HG02840 (cell line): ENCODE measurements at regions not wholly inside any gene's neighbourhood (a gene's known extent, or its start where the extent isn't known, plus 50 kb on each side); places are given as distances from the start of the nearest gene placed in this dataset.

Experiments
- ATAC-seq: cut with Tn5 transposase; IDR thresholded peaks from one replicate; pipeline ENCODE4 v1.9.1; 2021; ENCODE audit warnings: mild to moderate bottlenecking, moderate library complexity, moderate number of reproducible peaks; ENCODE audit not compliant: unreplicated experiment, low FRiP score

DNA sequence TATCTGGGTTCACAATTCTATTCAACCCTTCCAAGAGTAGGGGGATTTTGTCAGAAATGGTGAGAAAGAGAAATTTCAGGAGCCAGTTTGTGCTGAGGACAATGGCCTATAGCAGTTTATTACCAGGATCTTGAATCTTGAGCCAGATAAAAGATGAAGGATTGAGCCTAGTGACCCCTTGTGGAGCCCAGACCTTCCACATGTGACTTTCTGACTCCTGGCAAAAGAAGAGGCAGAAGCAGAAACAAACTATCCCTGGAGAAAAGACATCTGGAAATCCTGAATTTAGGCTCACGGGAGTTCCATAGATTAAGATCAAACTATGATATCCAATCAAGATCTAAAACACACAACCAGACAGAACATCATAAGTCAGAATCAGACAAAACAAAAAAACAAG, 60.9 kb upstream of the CHRM2 start:
- ATAC-seq = no peak

DNA sequence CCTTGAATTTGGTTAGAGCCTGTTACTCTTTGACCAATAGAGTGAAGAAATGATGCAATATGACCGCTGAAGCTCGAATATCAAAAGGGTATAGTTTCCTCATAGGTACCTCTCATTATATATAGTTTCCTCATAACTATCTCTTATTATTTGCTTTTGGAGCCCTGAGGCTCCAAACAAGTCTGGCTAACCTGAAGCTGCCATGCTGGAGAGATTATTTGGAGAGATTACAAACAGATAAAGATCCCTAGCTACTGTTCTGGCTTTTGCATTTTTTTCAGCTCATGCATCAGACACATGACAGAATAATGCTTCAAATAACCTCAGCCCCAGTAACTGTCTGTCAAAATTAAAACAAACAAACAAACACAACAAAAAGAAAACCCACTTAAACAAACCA, 65.4 kb upstream of the CHRM2 start:
- ATAC-seq = no peak

DNA sequence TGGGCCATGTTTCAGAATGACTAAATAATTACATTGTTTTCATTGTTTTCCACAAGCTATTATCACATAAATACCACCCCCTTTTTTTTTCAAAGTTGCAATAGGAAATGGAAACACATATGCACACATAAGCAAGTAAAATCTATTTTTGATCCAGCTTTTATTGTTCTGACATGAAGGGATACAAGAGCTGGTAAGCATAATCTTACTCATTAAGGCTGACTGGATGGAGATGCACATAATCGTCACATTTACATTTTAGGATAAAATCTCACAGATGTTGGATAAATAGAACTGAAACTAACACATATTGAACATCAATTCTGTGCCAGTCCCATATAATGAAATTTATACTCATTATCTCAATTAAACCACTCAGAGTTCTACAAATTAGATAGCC, 84.5 kb upstream of the CHRM2 start:
- no peak for ATAC-seq

DNA sequence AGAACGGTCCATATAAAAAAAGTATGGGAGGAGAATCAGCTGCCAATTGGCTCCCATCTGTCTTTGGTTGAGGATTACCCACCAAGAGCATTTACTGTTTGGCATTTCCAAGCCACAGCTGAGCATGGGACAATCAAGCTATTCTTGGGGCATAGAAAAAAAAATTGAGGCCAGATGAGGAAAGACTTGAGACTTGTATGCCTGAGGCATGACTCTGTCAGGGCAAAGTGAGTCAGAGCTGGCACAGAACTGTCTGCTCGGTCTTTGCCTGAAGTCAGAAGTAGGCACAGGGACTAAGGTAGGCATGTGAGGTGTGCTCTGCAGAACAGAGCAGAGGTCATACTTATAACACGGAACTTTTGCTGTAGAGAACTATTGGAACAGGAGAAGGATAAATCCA, 126.5 kb upstream of the CHRM2 start:
- no peak for ATAC-seq

DNA sequence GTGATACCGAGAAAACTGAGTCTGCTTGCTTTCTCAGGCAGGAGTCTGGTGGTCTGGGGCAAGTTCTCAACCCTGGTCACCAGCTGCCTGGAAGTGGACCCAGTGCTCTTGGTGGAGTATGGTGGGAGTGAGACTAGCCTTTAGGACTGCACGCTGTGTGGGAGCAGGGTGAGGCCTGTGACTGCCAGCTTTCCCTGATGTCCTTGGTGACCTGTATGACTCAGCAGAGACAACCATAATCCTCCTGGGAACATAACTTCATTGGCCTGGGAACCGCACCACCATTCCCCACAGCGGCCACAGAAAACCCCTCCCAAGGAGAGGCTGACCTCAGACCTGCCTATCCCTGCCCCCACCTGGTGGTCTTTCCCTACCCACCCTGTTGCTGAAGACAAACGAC, 139.5 kb upstream of the CHRM2 start:
- ATAC-seq = no peak

DNA sequence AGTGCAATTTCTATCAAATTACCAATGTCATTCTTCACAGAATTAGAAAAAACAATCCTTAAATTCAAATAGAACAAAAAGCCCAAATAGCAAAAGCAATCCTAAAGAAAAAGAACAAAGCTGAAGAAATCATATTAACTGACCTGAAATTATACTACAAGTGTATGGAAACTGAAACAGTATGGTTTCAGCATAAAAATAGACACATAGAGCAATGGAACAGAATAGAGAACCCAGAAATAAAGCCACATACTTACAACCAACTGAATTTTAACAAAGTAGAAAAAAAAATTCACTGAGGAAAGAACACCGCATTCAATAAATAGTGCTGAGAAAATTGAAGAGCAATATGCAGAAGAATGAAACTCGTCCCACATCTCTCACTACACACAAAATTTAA, 142.0 kb upstream of the CHRM2 start:
- ATAC-seq = no peak

DNA sequence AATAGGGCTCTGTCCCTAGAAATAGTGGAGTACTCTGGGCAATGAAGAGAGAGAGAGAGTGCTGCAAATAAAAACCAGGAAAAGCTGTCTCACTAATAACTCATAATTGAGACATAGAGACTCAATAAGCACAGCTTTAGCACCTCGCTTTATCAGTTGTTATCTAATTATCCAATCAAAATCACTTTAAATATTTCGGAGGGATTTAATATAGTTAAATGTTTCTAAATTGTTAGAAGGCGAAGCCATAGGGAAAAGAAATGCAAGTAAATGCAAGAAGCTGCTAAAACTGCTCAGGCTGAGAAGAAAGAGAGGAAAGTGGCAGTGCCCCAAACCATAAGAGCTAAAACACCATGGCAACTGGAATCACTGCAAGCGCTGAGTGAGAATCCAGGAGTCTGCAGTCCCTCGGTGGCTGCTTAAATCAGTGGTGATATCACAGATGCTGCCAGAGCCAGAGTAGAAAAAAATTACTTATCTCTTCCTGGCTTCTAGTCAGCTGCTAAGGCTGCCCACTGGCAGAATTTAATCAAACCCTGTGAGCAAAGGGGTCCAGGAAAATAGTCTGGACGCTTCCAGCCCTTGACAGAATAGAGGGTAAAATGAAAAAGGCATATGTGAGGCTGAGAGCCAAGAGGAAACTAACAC, 150.4 kb upstream of the CHRM2 start:
- ATAC-seq = no peak

DNA sequence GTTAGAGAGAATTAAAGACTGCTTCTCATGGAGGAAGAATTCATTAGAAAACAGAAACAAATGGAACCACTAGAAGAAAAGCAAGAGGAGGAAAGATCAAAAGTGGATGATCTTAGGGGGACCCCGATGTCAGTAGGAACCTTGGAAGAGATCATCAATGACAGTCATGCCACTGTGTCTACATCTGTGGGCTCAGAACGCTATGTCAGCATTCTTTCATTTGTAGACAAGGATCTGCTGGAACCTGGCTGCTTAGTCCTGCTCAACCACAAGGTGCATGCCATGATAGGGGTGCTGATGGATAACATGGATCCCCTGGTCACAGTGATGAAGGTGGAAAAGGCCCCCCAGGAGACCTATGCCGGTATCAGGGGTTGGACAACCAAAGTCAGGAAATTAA, 154.4 kb upstream of the CHRM2 start:
- ATAC-seq = no peak

DNA sequence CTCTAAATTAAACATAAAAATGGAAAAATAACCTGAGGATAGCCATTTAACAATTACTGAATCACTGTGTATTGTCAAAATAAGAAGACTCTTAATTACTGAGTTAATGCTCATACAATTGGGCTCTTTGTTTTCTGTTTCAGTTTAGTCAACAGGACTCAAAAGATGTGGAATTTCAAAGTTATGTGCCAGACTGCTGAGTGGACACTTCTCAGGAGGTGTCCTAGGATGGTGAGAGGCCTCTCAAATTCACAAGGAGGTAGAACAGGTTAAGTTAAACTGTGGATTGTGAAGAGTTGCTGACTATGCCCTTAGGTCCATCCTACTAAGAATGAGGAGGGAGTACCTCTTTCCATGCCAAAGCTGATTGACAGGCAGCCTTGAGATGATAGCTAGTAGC, 157.7 kb upstream of the CHRM2 start:
- ATAC-seq = no peak

DNA sequence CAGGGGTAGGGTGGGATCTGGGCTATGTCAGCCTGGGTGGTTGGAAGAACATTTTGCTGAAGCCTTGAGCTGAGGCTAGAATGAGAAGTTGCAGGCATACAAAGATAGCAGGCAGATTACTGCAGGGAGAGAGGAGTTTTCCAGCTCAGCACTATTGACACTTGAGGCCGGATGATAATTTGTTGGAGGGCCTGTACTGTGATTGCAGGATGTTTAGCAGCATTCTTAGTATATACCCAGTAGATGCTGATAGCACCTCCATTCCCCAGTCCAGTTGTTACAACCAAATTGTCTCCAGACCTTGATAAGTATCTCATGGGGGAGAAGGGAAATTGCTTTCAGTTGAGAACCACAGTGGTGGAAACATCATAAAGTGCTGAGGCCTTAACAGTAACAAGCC, 158.6 kb upstream of the CHRM2 start:
- no peak for ATAC-seq

DNA sequence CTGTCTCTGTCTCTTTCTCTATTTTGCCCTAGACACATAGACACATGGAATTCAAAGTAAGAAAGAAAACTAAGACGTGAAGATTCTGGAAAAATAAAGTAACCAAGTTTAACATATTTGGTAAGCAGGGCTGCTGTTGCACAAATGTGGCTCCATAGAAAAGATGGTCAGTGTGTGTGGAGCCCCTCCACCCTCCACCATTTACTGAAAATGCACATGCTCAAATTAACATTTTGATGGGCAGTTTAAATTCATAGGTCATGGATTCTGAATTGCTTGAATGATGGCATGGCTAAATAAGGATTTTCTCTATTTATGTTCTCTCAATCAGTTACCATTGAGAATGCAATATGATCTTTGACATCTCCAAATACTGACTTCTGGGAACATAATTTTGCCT, 165.5 kb upstream of the CHRM2 start:
- no peak for ATAC-seq

DNA sequence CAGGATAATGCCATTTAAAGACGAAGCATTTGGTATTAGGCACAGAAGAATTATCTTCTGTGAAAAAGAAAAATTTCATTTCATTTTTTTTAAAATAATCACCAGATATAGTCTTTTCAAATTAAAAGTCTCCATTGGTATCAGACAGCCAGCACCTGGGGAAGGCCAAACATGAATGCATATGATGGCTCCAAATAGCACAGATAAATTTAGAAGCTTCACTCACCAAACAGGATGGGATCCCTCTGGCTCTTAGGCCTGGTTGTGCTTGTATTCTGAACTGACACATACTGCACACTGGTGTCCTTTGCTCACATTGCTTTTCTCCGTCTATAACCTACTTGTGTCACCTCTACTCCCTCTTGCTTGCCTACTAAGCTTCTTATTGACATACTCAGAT, 169.5 kb upstream of the CHRM2 start:
- ATAC-seq = no peak

DNA sequence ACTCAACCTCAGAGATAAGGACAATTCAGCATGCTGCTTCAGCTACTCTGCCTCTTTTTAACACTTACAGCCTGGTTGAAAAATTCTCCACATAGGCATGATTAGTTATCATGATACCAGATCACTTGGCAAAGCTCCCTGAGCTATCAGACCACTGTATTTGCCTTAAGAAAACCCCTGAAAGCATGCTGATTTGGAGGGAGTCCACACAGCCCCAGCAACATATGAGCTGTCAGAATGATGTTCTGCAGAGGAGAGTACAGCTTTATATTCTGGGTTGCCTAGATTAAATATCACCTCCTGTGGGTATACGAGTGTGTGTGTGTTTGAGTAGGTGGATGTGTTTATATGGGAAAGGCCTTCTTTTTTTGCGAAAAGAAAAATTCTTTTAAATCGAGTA, 170.2 kb upstream of the CHRM2 start:
- no peak for ATAC-seq

DNA sequence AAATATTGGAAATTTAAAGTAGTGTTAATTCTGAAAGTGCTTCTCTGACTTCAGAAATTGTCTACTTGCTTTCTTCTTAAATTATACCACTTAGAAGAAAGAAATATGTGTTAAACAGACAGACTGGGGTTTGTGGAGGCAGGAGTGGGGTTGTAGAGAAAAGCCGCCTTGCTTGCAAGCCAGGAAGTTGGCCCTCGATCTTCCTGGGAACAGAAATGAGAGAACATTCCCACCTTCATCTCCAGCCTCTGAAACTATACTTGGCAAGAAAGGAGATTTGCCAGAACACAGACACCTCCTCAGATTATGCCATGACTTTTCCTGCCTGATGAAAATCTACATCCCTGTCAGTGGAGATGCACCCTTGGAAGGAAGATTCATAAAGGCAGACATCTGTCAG, 171.2 kb upstream of the CHRM2 start:
- no peak for ATAC-seq

DNA sequence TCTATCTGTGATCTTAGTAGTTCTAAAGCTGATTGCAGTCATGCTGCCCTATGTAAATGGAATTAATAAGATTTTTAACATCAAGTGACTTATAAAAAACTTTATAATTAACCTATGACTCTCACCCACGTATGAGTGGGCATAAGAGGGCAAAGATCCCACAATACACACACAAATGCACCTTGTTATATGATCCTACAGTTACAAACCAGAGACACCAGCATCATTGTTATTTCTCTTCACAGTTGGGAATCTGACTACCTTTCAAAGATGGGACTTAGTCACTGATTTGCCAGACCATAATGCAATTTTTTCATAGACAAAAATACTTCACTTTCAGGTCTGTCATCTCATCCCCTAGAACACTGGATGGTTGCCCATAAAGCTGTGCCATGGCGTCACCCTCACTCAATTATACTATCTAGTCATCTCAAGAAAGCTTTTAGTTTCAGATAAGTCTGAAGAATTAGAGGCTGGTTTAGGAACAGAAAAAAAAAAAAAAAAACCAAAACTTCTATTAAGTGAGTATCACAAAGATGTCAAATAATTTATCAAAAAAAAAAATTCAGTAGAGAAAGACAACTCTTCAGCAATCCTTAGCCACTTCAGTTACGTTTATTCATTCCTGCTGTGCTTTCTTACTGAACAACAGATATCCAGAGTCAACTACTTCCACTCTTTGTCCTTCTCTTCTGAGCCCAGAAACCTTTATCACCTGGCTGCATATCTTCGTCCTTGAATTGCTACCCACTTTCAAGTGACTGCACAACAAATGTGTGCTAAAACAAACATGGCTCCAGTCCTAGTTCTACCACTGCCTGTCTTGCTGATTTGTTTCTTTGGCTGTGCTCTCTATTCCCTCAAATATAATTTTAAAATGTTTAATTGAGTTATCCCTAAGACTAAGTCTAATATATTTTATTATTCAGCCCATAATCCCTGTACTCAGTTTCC, 175.0 kb upstream of the CHRM2 start:
- no peak for ATAC-seq

DNA sequence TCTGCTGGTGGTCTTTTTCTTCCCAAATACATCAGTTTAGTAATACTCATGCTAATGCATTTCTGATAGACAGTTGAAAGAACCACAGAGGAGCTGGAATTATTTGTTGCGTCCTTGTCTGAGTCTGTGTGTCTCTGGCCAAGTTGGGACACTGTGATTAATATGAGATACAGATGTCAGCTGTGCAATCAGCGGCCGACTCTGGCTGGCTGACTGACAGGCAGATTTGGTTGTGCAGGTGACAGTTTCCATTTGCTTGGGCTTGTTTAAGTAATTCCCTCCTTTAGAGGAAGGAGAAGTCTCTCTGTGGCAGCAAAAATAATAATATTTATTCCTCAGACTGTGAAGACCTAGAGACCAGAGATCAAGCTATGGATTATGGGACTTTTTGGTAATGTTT, 176.2 kb upstream of the CHRM2 start:
- ATAC-seq = no peak

DNA sequence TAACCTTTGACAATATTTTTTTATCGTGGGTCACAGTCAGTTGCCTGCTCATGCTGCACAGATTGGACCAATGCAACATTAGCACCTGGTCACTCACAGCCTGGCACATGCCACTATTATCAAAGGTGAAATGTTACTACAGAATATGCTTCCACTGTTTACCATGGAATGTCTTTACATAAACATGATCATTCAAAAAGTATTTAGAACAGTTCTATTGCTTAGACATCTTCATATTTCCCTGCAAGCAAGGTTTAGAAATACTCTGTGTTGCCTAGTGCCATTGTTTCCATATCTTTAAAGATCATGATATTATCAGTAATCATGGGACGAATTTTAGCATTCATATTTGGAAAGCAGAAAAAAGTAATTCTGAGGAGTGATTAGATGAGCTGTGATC, 179.9 kb upstream of the CHRM2 start:
- no peak for ATAC-seq

DNA sequence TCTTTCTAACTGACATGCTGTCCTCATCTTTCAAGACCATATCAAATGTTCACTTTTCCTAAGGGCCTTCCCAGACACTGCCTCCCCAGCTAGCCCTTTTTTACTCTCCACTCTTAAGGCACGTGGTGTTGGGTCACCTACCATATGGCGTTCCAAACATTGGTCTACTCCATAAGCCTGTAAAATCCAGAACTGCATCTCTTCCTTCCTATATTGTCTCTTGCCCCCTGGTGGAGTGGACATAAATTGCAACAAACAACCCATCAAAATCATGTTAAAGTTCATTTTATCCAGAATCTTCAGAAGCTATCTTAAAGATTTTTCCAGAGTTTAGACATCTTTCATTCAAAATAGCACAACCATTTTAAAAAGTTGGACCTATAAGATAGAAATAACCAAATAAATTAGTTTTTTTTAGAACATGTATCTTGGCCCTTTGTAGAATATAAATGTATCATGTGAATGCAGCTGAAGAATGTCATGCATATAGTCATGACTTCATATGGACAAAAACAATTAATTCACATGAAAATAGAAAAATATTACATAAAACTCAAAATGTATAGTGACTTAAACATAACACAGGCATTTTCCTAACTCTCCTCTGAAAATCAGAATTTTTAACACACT, 180.6 kb upstream of the CHRM2 start:
- ATAC-seq = no peak

DNA sequence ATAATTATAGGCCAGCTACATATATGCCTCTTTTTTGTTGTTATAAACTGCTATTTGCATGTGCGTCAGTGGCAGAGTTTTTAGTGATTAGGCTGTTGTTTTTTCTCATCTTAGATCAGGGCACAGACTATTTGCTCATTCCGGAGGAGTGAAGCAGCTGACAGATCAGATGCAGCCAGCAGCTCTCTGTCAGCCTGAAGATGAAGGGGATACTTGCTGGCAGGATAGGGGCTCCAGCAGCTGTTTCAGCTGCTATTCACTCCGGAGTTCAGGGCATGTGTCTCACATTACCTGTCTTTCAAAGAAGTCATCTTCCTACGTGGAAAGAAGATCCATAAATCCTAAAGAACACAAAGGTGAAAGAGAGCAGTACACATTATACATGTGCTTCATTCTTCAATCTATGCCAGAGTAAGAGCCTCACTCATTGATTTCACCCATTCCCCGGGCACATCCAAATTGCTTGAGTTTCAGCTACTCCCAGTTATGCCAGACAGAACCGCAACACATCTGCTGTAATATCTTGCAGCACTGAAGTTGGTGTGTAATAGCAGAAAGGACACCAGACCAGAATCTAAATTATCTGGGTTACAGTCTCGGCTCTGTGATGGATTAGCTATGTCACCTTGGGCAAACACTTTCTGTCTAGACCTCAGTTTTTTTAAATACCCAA, 182.8 kb upstream of the CHRM2 start:
- no peak for ATAC-seq

DNA sequence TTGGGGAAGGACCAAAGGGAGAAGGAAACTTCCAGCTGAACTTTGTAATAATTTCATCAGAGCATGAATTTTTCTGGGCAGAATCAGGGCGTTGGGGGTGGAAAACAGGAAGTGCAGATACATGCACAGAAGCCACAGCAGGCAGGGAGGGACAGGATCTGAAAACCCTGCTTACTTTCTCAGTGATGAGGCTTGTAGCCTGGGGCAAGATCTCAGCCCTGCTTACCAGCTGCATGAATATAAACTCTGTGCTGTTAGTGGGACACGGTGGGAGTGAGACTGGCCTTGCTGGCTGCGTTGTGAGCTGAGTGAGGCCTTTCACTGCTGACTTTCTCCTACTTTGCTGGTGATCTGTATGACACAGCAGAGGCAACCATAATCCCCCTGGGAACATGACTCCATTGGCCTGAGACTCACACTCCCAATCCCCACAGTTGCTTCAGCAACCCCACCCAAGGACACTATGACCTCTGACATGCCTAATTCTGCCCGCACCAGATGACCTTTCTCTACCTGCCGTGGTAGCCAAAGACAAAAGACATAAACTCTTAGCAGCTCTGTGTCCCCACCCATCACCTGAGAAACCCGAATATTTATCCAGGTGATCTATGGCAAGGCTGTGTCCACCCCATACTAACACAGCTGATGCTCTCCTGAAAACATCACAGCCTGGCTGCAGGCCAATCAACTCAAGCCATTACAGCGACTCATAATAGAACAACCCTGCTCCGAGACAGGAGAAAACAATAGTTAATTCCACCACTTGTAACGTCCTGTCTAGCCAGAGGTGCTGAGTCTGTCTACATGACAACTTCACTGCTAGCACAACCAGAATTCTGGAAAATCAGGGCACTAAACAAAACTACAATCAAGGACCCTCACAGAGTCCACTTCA, 190.7 kb upstream of the CHRM2 start:
- ATAC-seq = no peak
